ENCODE measurements at regions not wholly inside any gene's neighbourhood (a gene's known extent, or its start where the extent isn't known, plus 50 kb on each side); places are given as distances from the start of the nearest gene placed in this dataset.

GRCh38 chr16:60180609-60181008 is 1446.5 kb upstream of the GOT2 start:
- no peak overlapping the region for H3K27ac ChIP-seq
- no peaks in the 10 kb centered on the region for H3K4me1 ChIP-seq
- H3K4me3 ChIP-seq = no peak overlapping the region
- no peaks in the 10 kb centered on the region for H3K9me3 ChIP-seq
- 88% methylated on average over 2 of the region's 2 CpGs for WGBS
- no peak for DNase-seq (ENCODE audit: low spot score in 2 of 2)
- no peaks in the 10 kb centered on the region for H3K36me3 ChIP-seq
- no peaks in the 10 kb centered on the region for H3K27me3 ChIP-seq
- TF ChIP-seq POLR2A (IDR thresholded peaks at IDR 0.05) (no peak), POLR2AphosphoS5 (IDR thresholded peaks at IDR 0.05) (no peak), CTCF (IDR thresholded peaks at IDR 0.05) (no peak), EP300 (IDR thresholded peaks at IDR 0.05) (no peak)

- H3K4me1 ChIP-seq = no peaks in the 10 kb centered on the region
- H3K36me3 ChIP-seq = no peaks in the 10 kb centered on the region
- DNase-seq (ENCODE audit: low spot score in 2 of 2) = no peak
- no peak for TF ChIP-seq POLR2AphosphoS5 (IDR thresholded peaks at IDR 0.05)
- no peak for TF ChIP-seq POLR2A (IDR thresholded peaks at IDR 0.05)
- TF ChIP-seq CTCF (IDR thresholded peaks at IDR 0.05) = no peak
- TF ChIP-seq EP300 (IDR thresholded peaks at IDR 0.05) = no peak
- no peak overlapping the region for H3K4me3 ChIP-seq
- WGBS = 66% methylated on average over 3 of the region's 3 CpGs
- H3K27me3 ChIP-seq = no peaks in the 10 kb centered on the region
- no peaks in the 10 kb centered on the region for H3K9me3 ChIP-seq
- H3K27ac ChIP-seq = no peak overlapping the region
These were observed 1436.1 kb upstream of the GOT2 start for GRCh38 chr16:60170196-60170595.

GRCh38 chr16:60166111-60166510 is 1432.0 kb upstream of the GOT2 start:
- Histone ChIP-seq H3K4me3 (no peak overlapping the region), H3K4me1 (no peaks in the 10 kb centered on the region), H3K27me3 (no peaks in the 10 kb centered on the region), H3K9me3 (no peaks in the 10 kb centered on the region), H3K36me3 (no peaks in the 10 kb centered on the region), H3K27ac (no peak overlapping the region)
- no peak for TF ChIP-seq POLR2AphosphoS5 (IDR thresholded peaks at IDR 0.05)
- TF ChIP-seq POLR2A (IDR thresholded peaks at IDR 0.05) = no peak
- no peak for TF ChIP-seq CTCF (IDR thresholded peaks at IDR 0.05)
- TF ChIP-seq EP300 (IDR thresholded peaks at IDR 0.05) = no peak
- no peak for DNase-seq (ENCODE audit: low spot score in 2 of 2)

- DNase-seq (ENCODE audit: low spot score in 2 of 2) = no peak
- H3K4me1 ChIP-seq = no peaks in the 10 kb centered on the region
- TF ChIP-seq POLR2A (IDR thresholded peaks at IDR 0.05) (no peak), POLR2AphosphoS5 (IDR thresholded peaks at IDR 0.05) (no peak), CTCF (IDR thresholded peaks at IDR 0.05) (no peak), EP300 (IDR thresholded peaks at IDR 0.05) (no peak)
These were observed 1417.9 kb upstream of the GOT2 start for GRCh38 chr16:60151987-60152386.

GRCh38 chr16:60150907-60151306 is 1416.8 kb upstream of the GOT2 start:
- H3K27ac ChIP-seq = no peak overlapping the region
- TF ChIP-seq POLR2A (IDR thresholded peaks at IDR 0.05) (no peak), CTCF (IDR thresholded peaks at IDR 0.05) (no peak), EP300 (IDR thresholded peaks at IDR 0.05) (no peak), POLR2AphosphoS5 (IDR thresholded peaks at IDR 0.05) (no peak)
- WGBS = 86% methylated on average over 3 of the region's 3 CpGs
- H3K4me3 ChIP-seq = no peak overlapping the region
- H3K36me3 ChIP-seq = no peaks in the 10 kb centered on the region
- H3K4me1 ChIP-seq = no peaks in the 10 kb centered on the region
- H3K27me3 ChIP-seq = no peaks in the 10 kb centered on the region
- no peaks in the 10 kb centered on the region for H3K9me3 ChIP-seq
- no peak for DNase-seq (ENCODE audit: low spot score in 2 of 2)

More at GRCh38 chr16:60151987-60152386, 1417.9 kb upstream of the GOT2 start:
- 87% methylated on average over 3 of the region's 3 CpGs for WGBS
- H3K36me3 ChIP-seq = no peaks in the 10 kb centered on the region
- no peaks in the 10 kb centered on the region for H3K27me3 ChIP-seq
- H3K4me3 ChIP-seq = no peak overlapping the region
- no peaks in the 10 kb centered on the region for H3K9me3 ChIP-seq
- no peak overlapping the region for H3K27ac ChIP-seq
